Ectodermal cell (in vitro differentiated cells): ENCODE measurements at regions not wholly inside any gene's neighbourhood (a gene's known extent, or its start where the extent isn't known, plus 50 kb on each side); places are given as distances from the start of the nearest gene placed in this dataset.
"Not testable (repeated sequence)": the region's sequence is repeated elsewhere in the genome, so short reads cannot be mapped to it uniquely, and the experiment has no call there.

ENCODE experiments used
- H3K27ac ChIP-seq: 2 replicates; pipeline ENCODE4 v1.7.0; 2013; ENCODE audit warnings: mild to moderate bottlenecking, low read depth, low read length; ENCODE audit not compliant: insufficient read depth, poor library complexity, severe bottlenecking
- H3K27me3 ChIP-seq: 2 replicates; pipeline ENCODE4 v1.7.0; 2013; ENCODE audit warnings: mild to moderate bottlenecking, low read length; ENCODE audit not compliant: insufficient read depth, control insufficient read depth, poor library complexity, severe bottlenecking
- H3K36me3 ChIP-seq: one replicate; pipeline ENCODE4 v1.7.0; 2013; ENCODE audit warnings: low read length; ENCODE audit not compliant: control insufficient read depth, insufficient read depth
- H3K4me1 ChIP-seq: one replicate; pipeline ENCODE4 v1.7.0; 2013; ENCODE audit warnings: low read length; ENCODE audit not compliant: control insufficient read depth, insufficient read depth
- H3K4me3 ChIP-seq: 2 replicates; pipeline ENCODE4 v1.7.0; 2013; ENCODE audit warnings: low read depth, low read length, control low read depth; ENCODE audit not compliant: insufficient read depth
- H3K9me3 ChIP-seq: 2 replicates; pipeline ENCODE4 v1.7.0; 2013; ENCODE audit warnings: mild to moderate bottlenecking, low read length, moderate library complexity; ENCODE audit not compliant: control insufficient read depth
- WGBS, 2 experiments: methylation state at CpG; one replicate each; pipeline ENCODE4 v1.1.7; 2013; ENCODE audit warnings: missing lambda C conversion rate in 2 of 2; 5-methylcytosine and 5-hydroxymethylcytosine counted together

DNA sequence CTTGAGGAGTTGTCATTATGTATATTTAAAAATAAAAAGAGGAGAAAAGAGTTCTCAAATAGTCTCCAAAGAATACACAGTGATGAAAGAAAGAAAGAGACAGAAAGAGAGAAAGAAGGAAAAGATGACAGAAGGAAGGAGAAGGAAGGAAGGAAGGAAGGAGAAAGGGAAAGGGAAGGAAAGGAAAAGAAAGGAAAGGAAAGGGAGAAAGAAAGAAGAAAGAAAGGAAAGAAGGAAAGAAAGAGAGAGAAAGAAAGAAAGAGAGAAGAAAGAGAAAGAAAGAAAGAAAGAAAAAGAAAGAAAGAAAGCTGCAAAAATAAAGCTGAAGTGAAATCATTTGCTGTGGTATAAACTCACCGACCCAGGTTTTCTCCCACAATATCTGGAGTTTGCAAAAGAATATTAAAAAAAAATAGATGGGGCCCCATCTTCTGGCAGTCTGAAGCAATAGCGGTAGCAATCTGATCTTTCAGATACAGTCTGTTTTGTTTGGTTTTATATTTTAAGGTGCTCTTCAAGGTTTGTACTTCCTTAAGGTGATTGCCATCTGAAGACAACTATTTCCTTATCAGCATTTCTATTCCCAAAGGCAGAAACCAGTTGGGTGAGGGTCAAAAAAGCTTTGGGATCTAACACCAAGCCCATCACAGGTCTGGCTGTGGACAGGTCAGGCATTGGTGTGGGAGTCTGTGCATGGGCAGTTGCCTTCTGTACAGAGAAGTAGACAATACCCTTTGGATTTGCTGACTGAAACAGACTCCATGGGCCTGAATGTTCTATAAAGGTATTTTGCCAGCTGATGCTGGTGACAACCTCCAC, 160.4 kb downstream of the CPEB2 start:
- no peak overlapping the region for H3K27ac ChIP-seq
- H3K4me1 ChIP-seq, result peaks cover 23% of the 10 kb centered on the region
- no peaks in the 10 kb centered on the region for H3K27me3 ChIP-seq
- 63 to 71% methylated on average over 2 of the region's 2 CpGs for WGBS, 2 experiments
- H3K9me3 ChIP-seq, result no peaks in the 10 kb centered on the region
- H3K36me3 ChIP-seq, result no peaks in the 10 kb centered on the region
- no peak overlapping the region for H3K4me3 ChIP-seq

DNA sequence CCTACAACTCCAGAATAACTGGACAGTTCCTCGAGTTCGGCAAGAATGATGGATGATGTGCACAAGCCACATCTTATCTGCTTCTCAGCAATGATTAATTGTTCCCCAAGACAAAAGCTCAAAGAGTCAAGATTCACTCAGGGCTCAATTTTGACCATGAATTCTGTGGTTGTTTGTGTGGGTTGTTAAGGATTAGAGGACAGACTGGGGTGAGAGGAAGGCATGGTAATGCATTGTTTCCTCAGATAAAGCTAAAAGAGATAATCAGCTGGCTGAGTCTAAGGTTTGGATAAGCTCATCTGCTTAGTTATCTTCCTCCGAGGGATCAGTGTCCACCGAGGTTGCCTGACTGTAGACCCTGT, 161.0 kb downstream of the CPEB2 start:
- no peaks in the 10 kb centered on the region for H3K36me3 ChIP-seq
- WGBS, 2 experiments, result 92 to 93% methylated on average over 4 of the region's 4 CpGs
- no peak overlapping the region for H3K27ac ChIP-seq
- peaks cover 23% of the 10 kb centered on the region for H3K4me1 ChIP-seq
- H3K27me3 ChIP-seq, result no peaks in the 10 kb centered on the region
- H3K9me3 ChIP-seq, result no peaks in the 10 kb centered on the region
- no peak overlapping the region for H3K4me3 ChIP-seq

DNA sequence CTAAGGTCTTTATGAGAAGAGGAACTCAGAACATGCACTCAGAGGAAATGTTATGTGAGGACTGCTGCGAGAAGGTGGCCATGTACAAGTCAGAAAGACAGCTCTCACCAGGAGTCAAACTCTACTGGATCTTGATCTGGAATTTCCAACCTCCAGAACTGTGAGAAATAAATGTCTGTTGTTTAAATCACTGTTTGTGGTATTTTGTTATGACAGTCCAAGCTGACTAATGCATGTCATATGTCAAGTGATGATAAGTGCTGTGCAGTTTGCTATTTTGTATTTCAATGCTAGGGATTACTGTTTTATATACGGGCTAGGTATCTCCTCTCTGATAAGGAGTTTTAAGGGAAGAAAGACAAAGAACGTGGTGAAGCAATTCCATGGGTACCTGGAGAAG, 162.3 kb downstream of the CPEB2 start:
- Histone ChIP-seq H3K27ac (no peak overlapping the region), H3K4me1 (peaks cover 13% of the 10 kb centered on the region), H3K9me3 (no peaks in the 10 kb centered on the region), H3K4me3 (no peak overlapping the region), H3K27me3 (no peaks in the 10 kb centered on the region), H3K36me3 (no peaks in the 10 kb centered on the region)
- 95 to 97% methylated on average over 3 of the region's 3 CpGs for WGBS, 2 experiments

- no peaks in the 10 kb centered on the region for H3K4me1 ChIP-seq
- H3K27me3 ChIP-seq, result no peaks in the 10 kb centered on the region
- H3K4me3 ChIP-seq, result no peak overlapping the region
- H3K36me3 ChIP-seq, result no peaks in the 10 kb centered on the region
- WGBS, 2 experiments, result 90 to 93% methylated on average over 2 of the region's 2 CpGs
- no peaks in the 10 kb centered on the region for H3K9me3 ChIP-seq
- H3K27ac ChIP-seq, result no peak overlapping the region
Observed at GRCh38 chr4:15167743-15168142, 165.5 kb downstream of the CPEB2 start.

DNA sequence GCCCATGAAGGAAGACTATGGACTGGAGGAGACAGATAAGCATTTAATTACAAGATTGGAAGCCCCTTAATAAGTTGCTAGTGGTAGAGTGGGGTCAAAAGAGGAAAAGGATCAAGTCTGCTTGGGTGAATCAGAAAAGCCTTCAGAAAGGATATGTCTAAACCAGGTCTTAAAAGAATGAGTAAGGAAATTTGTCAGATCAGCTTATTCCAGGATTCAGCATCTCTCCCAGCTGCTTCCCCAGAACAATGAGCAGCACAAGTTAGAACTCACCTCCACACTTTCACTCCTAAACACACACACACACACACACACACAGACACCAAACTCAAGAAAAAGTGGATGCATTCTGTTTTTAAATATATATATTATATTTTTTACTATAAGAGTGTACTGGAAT, 166.5 kb downstream of the CPEB2 start:
- H3K27ac ChIP-seq, result no peak overlapping the region
- no peaks in the 10 kb centered on the region for H3K27me3 ChIP-seq
- H3K9me3 ChIP-seq, result no peaks in the 10 kb centered on the region
- no peaks in the 10 kb centered on the region for H3K36me3 ChIP-seq
- no peaks in the 10 kb centered on the region for H3K4me1 ChIP-seq
- no peak overlapping the region for H3K4me3 ChIP-seq

DNA sequence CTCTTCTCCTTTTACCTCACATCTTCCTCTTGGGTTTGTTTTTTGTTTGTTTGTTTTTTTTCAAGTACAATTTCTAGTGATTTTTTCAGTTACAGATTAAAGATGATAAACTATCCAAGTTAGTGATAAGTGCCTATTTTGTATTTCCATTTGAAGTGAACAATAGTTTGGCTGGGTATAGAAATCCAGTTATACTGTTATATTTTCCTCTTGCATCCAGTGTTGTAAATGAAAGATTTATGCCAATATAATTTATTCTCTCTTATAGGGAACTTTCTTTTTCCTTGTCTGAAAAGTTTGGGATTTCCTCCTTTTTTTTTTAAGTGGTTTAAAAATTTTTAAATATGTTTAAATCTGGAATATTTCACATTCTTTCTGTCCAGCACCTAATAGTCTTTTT, 169.4 kb downstream of the CPEB2 start:
- Histone ChIP-seq H3K27ac (no peak overlapping the region), H3K27me3 (no peaks in the 10 kb centered on the region), H3K36me3 (no peaks in the 10 kb centered on the region), H3K4me1 (no peaks in the 10 kb centered on the region), H3K4me3 (no peak overlapping the region), H3K9me3 (no peaks in the 10 kb centered on the region)

DNA sequence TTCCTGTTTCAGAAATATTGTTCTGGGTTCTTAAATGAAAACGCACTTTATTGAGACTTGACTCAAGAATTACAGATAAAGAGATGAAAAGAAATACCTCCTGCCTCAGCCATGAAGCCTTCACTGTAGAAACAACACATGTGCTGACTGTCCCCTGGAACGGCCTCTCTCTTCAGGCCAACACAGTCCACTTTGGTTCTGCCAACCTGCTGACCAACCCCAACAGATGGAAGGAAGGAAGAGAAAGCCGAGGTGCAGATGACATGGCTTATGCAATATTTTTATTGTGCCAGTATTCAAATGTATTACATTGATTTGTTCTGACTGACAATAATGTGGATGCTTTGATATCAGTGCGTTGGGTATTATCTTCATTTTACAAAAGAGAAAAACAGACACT, 171.0 kb downstream of the CPEB2 start:
- no peaks in the 10 kb centered on the region for H3K36me3 ChIP-seq
- H3K9me3 ChIP-seq, result no peaks in the 10 kb centered on the region
- H3K27me3 ChIP-seq, result no peaks in the 10 kb centered on the region
- no peak overlapping the region for H3K27ac ChIP-seq
- 40 to 74% methylated on average over 1 to 3 of the region's 4 CpGs for WGBS, 2 experiments
- no peak overlapping the region for H3K4me3 ChIP-seq
- no peaks in the 10 kb centered on the region for H3K4me1 ChIP-seq

GRCh38 chr4:15174168-15174567, 171.9 kb downstream of the CPEB2 start:
- H3K9me3 ChIP-seq, H3K27me3 ChIP-seq, H3K4me3 ChIP-seq, H3K27ac ChIP-seq, H3K36me3 ChIP-seq, H3K4me1 ChIP-seq: not testable (repeated sequence)
- WGBS, 2 experiments, result 96 to 97% methylated on average over 5 to 6 of the region's 16 CpGs

- WGBS, 2 experiments, result no CpG with 5 or more reads among the region's 2 CpGs
- not testable (repeated sequence) for H3K4me1 ChIP-seq
Observed at GRCh38 chr4:15179842-15180241, 177.6 kb downstream of the CPEB2 start.

GRCh38 chr4:15182600-15183220, 180.4 kb downstream of the CPEB2 start:
- H3K36me3 ChIP-seq, result no peaks in the 10 kb centered on the region
- 86 to 93% methylated on average over 2 to 3 of the region's 3 CpGs for WGBS, 2 experiments
- H3K27me3 ChIP-seq, result no peaks in the 10 kb centered on the region
- no peaks in the 10 kb centered on the region for H3K4me1 ChIP-seq
- H3K9me3 ChIP-seq, result no peaks in the 10 kb centered on the region
- no peak overlapping the region for H3K27ac ChIP-seq
- no peak overlapping the region for H3K4me3 ChIP-seq

More at GRCh38 chr4:15179842-15180241, 177.6 kb downstream of the CPEB2 start:
- not testable (repeated sequence) for H3K27me3 ChIP-seq, H3K4me3 ChIP-seq, H3K27ac ChIP-seq, H3K9me3 ChIP-seq, H3K36me3 ChIP-seq
